ENCODE measurements at regions not wholly inside any gene's neighbourhood (a gene's known extent, or its start where the extent isn't known, plus 50 kb on each side); places are given as distances from the start of the nearest gene placed in this dataset.

- no peak for TF ChIP-seq CTCF (IDR thresholded peaks at IDR 0.05; ENCODE audit: low read depth, low read length)
- no peak for DNase-seq (ENCODE audit: extremely low read depth, low read depth)
These were observed 64.8 kb upstream of the PLEKHG3 start for GRCh38 chr14:64639340-64639821.

DNA sequence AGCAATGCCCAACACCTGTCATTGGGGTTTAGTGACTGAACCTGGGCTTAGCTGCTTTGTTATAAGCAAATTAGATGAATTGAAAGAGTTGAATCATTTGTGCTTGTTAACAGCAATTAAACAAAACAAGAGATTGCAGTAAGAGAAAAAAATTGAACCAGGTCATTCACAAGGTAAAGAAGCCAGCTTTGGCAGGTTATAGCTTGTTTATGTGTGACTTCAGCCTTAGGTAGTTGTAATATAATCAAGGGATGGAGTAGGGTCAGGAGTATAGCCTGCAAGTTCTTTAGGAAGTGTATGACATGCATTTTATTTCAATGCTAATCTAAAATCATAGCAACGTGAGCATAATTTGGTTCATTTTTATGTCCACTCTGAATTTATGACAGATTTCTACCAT lies 63.4 kb upstream of the PLEKHG3 start:
- no peak for DNase-seq (ENCODE audit: extremely low read depth, low read depth)
- TF ChIP-seq CTCF (IDR thresholded peaks at IDR 0.05; ENCODE audit: low read depth, low read length): no peak

GRCh38 chr14:64641760-64642159 lies 62.5 kb upstream of the PLEKHG3 start:
- no peak for TF ChIP-seq CTCF (IDR thresholded peaks at IDR 0.05; ENCODE audit: low read depth, low read length)
- DNase-seq (ENCODE audit: extremely low read depth, low read depth): no peak

DNA sequence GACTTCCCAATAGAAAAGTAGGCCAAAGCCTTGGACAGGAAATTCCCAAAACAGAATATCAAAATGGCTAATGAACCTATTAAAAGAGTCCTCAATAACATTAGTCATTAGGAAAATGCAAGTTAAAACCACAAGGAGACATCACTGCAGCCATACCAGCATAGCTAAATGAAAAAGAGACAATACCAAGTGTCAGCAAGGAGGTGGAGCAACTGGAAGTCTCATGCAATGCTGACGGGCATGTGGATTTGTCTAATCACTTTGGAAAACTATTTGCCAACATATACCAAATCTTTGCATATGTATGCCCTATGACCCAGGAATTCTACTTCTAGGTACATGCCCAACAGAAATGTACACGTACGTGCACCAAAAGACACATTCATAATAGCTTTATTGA lies 60.5 kb upstream of the PLEKHG3 start:
- DNase-seq (ENCODE audit: extremely low read depth, low read depth): no peak

GRCh38 chr14:64644629-64645028 lies 59.6 kb upstream of the PLEKHG3 start:
- no peak for DNase-seq (ENCODE audit: extremely low read depth, low read depth)
- TF ChIP-seq CTCF (IDR thresholded peaks at IDR 0.05; ENCODE audit: low read depth, low read length): no peak

More for the DNA sequence above, 60.5 kb upstream of the PLEKHG3 start:
- TF ChIP-seq CTCF (IDR thresholded peaks at IDR 0.05; ENCODE audit: low read depth, low read length): no peak

DNA sequence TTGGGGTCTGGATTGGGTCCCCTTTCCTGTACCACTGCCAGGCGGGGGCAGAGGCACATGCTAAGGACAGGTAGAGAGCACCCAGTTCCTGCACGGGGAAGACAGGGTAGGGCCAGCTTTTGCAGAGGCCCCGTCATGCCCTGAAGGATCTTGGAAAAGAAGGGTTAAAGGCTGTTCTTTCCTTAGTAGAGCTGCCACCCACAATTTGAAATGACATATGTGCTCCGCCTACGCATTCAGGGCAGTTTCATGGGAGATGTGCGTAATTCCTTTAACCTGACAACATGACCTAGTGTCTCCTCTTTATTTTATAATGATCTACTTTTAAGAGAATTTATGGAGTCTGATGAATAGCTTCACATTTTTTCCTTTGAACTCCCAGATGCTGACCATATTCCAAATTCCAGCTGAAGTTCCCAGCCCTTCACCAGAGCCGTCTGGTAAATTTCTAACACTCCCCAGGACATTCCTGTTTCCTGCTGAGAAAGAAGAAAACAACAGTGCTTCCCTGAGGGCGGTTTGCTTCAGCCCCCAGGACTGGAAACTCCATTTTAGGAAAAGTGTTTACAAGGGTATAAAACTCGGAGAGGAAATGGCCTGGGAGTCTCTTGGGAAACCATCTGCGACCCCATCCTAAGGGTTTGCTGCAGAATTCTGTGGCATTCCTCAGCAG lies 58.9 kb upstream of the PLEKHG3 start:
- TF ChIP-seq CTCF (IDR thresholded peaks at IDR 0.05; ENCODE audit: low read depth, low read length): no peak
- DNase-seq (ENCODE audit: extremely low read depth, low read depth): peak; percentile 42

DNA sequence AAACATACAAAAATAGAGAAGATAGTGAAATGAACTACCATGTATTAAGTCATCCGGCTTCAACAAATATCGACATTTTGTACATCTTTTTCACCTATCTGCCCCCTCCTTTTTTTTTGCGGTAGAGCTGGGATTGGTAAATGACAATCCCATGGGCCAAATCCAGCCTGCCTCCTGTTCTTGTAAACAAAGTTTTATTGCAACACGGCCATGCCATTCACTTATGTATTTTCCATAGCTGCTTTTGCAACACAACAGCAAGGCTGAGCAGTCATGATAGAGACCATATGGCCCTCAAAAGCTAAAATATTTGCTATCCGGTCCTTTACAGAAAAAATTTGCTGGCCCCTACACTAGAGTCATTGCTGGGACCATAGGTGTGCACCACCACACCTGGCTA lies 58.1 kb upstream of the PLEKHG3 start:
- no peak for DNase-seq (ENCODE audit: extremely low read depth, low read depth)
- TF ChIP-seq CTCF (IDR thresholded peaks at IDR 0.05; ENCODE audit: low read depth, low read length): no peak

Data from AG09319 (cell line).